Loucy (cell line): ENCODE measurements at regions not wholly inside any gene's neighbourhood (a gene's known extent, or its start where the extent isn't known, plus 50 kb on each side); places are given as distances from the start of the nearest gene placed in this dataset.

ENCODE experiments used
- H2AFZ ChIP-seq: fragments of 200-600 bp; sonication (generic); 2 replicates; pipeline ENCODE4 v1.6.0; 2016; ENCODE audit warnings: antibody characterized with exemption, mild to moderate bottlenecking, low read length, moderate library complexity
- H3F3A ChIP-seq: fragments of 200-600 bp; 2 replicates; pipeline ENCODE4 v1.6.0; 2016; ENCODE audit warnings: antibody characterized with exemption, low read depth, mild to moderate bottlenecking
- H3K27me3 ChIP-seq: fragments of 200-600 bp; sonication (generic); 2 replicates; pipeline ENCODE4 v1.6.1; 2014; ENCODE audit warnings: low read length, mild to moderate bottlenecking; ENCODE audit not compliant: insufficient read depth, poor library complexity, severe bottlenecking
- H3K36me3 ChIP-seq: fragments of 200-600 bp; sonication (generic); 2 replicates; pipeline ENCODE4 v1.6.1; 2016; ENCODE audit warnings: low read length; ENCODE audit not compliant: insufficient read depth
- H3K4me1 ChIP-seq: fragments of 200-600 bp; sonication (generic); 2 replicates; pipeline ENCODE4 v1.5.1; 2014; ENCODE audit warnings: low read length, mild to moderate bottlenecking; ENCODE audit not compliant: insufficient read depth, poor library complexity, severe bottlenecking
- H3K4me2 ChIP-seq: fragments of 200-600 bp; sonication (generic); 2 replicates; pipeline ENCODE4 v1.6.0; 2014; ENCODE audit warnings: antibody characterized with exemption, low read length, low read depth, mild to moderate bottlenecking; ENCODE audit not compliant: poor library complexity, severe bottlenecking
- H3K4me3 ChIP-seq: fragments of 200-600 bp; sonication (generic); 2 replicates; pipeline ENCODE4 v1.5.1; 2014; ENCODE audit warnings: low read length, mild to moderate bottlenecking, mixed read lengths; ENCODE audit not compliant: poor library complexity, severe bottlenecking
- H3K79me2 ChIP-seq: fragments of 200-600 bp; sonication (generic); 2 replicates; pipeline ENCODE4 v1.6.1; 2014; ENCODE audit warnings: low read length; ENCODE audit not compliant: insufficient read depth
- H3K9ac ChIP-seq: fragments of 200-600 bp; sonication (generic); 2 replicates; pipeline ENCODE4 v1.6.0; 2014; ENCODE audit warnings: mild to moderate bottlenecking, low read depth, low read length, moderate library complexity; ENCODE audit not compliant: poor library complexity, severe bottlenecking
- H3K9me2 ChIP-seq: fragments of 200-600 bp; sonication (generic); replicated peaks from 2 replicates; pipeline ENCODE4 v1.6.1; 2016; ENCODE audit warnings: low read depth, low read length, mixed read lengths
- H3K9me3 ChIP-seq: fragments of 200-600 bp; sonication (generic); 2 replicates; pipeline ENCODE4 v1.6.1; 2014; ENCODE audit warnings: mild to moderate bottlenecking, antibody characterized with exemption, low read length, low read depth; ENCODE audit not compliant: insufficient read depth
- H4K20me1 ChIP-seq: fragments of 200-600 bp; sonication (generic); 2 replicates; pipeline ENCODE4 v1.6.0; 2014; ENCODE audit warnings: antibody characterized with exemption, low read length, mild to moderate bottlenecking; ENCODE audit not compliant: insufficient read depth, poor library complexity, severe bottlenecking
- EZH2phosphoT487 ChIP-seq: fragments of 200-600 bp; IDR thresholded peaks from 2 replicates; pipeline ENCODE4 v1.6.1; 2018; ENCODE audit warnings: antibody characterized with exemption, mild to moderate bottlenecking, moderate library complexity, borderline replicate concordance
- TF ChIP-seq, protein P1 (sequence below): fragments of 200-600 bp; sonication (generic); conservative IDR thresholded peaks from 2 replicates; pipeline ENCODE4 v1.5.1; 2014; ENCODE audit warnings: mild to moderate bottlenecking, antibody characterized with exemption, low read length

DNA sequence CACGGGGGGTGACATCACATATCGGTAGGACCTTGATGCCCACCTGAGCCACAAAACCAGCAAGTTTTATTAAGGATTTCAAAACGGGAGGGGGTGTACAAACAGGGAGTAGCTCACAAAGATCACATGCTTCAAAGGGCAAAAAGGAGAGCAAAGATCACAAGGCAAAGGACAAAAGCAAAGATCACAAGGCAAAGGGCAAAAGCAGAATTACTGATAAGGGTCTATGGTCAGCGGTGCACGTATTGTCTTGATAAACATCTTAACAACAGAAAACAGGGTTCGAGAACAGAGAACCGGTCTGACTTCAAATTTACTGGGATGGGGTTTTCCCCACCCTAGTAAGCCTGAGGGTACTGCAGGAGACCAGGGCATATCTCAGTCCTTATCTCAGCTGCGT, 143.5 kb upstream of the LPP start:
- H3K79me2 ChIP-seq = no peaks in the 10 kb centered on the region
- H3K9me2 ChIP-seq = no peaks in the 10 kb centered on the region
- H3K9ac ChIP-seq = no peak overlapping the region
- no peaks in the 10 kb centered on the region for H4K20me1 ChIP-seq
- H2AFZ ChIP-seq = no peak overlapping the region
- H3K4me1 ChIP-seq = peaks cover 17% of the 10 kb centered on the region
- H3K4me2 ChIP-seq = no peak overlapping the region
- no peak overlapping the region for H3K4me3 ChIP-seq
- no peaks in the 10 kb centered on the region for H3K27me3 ChIP-seq
- no peaks in the 10 kb centered on the region for H3F3A ChIP-seq
- H3K9me3 ChIP-seq = no peaks in the 10 kb centered on the region
- no peaks in the 10 kb centered on the region for H3K36me3 ChIP-seq
- no peak for TF ChIP-seq EZH2phosphoT487
- TF ChIP-seq, protein P1, sequence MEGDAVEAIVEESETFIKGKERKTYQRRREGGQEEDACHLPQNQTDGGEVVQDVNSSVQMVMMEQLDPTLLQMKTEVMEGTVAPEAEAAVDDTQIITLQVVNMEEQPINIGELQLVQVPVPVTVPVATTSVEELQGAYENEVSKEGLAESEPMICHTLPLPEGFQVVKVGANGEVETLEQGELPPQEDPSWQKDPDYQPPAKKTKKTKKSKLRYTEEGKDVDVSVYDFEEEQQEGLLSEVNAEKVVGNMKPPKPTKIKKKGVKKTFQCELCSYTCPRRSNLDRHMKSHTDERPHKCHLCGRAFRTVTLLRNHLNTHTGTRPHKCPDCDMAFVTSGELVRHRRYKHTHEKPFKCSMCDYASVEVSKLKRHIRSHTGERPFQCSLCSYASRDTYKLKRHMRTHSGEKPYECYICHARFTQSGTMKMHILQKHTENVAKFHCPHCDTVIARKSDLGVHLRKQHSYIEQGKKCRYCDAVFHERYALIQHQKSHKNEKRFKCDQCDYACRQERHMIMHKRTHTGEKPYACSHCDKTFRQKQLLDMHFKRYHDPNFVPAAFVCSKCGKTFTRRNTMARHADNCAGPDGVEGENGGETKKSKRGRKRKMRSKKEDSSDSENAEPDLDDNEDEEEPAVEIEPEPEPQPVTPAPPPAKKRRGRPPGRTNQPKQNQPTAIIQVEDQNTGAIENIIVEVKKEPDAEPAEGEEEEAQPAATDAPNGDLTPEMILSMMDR = no peak

DNA sequence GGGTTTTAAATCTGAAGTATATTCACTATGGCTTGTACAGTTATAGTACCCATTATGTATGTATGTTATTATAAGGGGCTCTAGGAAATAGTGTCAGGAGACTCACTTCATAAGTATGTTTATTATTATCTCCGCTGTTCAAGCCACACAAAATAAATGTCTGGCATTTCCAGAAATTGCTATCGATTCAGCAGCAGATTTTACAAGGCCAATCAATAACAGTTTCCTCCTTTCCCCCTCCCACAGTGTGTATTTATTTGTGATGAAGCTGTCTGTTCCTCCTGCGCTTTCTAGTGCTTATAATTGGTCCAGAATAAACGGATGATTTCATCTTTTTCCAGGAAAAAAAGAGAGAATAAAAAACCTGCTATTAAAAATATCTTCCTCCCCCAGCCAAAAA, 134.2 kb upstream of the LPP start:
- no peaks in the 10 kb centered on the region for H3K36me3 ChIP-seq
- H4K20me1 ChIP-seq = no peaks in the 10 kb centered on the region
- H3K4me3 ChIP-seq = no peak overlapping the region
- no peak overlapping the region for H3K4me2 ChIP-seq
- no peak overlapping the region for H3K9ac ChIP-seq
- H3K4me1 ChIP-seq = no peaks in the 10 kb centered on the region
- TF ChIP-seq EZH2phosphoT487 = no peak
- TF ChIP-seq, protein P1 = no peak
- no peak overlapping the region for H2AFZ ChIP-seq
- H3K79me2 ChIP-seq = no peaks in the 10 kb centered on the region
- H3F3A ChIP-seq = no peaks in the 10 kb centered on the region
- no peaks in the 10 kb centered on the region for H3K27me3 ChIP-seq
- no peaks in the 10 kb centered on the region for H3K9me3 ChIP-seq
- H3K9me2 ChIP-seq = no peaks in the 10 kb centered on the region

DNA sequence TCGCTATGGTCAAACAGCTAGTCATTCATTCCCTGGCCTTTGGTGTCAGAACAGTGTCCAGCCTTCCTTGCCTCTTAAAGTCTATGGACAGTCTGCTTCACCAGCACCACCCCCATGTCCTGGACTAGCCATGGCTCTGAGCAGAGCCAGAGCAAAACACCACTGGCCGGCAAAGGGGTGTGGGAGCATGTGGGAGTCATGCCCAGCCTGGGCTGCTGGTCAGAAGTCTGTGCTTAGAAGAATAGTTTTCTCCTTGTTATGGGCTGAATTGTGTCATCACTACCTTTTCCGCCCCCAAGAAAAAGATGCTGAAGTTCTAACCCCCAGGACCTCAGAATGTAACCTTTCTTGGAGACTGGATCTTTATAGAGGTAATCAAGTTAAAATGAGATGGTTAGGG, 132.9 kb upstream of the LPP start:
- no peaks in the 10 kb centered on the region for H3F3A ChIP-seq
- no peaks in the 10 kb centered on the region for H3K79me2 ChIP-seq
- no peak for TF ChIP-seq EZH2phosphoT487
- TF ChIP-seq, protein P1 = no peak
- H3K9ac ChIP-seq = no peak overlapping the region
- no peak overlapping the region for H2AFZ ChIP-seq
- no peaks in the 10 kb centered on the region for H3K36me3 ChIP-seq
- H3K4me3 ChIP-seq = no peak overlapping the region
- H3K9me2 ChIP-seq = no peaks in the 10 kb centered on the region
- H3K27me3 ChIP-seq = no peaks in the 10 kb centered on the region
- no peaks in the 10 kb centered on the region for H3K9me3 ChIP-seq
- no peaks in the 10 kb centered on the region for H3K4me1 ChIP-seq
- no peaks in the 10 kb centered on the region for H4K20me1 ChIP-seq
- H3K4me2 ChIP-seq = no peak overlapping the region
